ENCODE measurements at regions not wholly inside any gene's neighbourhood (a gene's known extent, or its start where the extent isn't known, plus 50 kb on each side); places are given as distances from the start of the nearest gene placed in this dataset.

DNA sequence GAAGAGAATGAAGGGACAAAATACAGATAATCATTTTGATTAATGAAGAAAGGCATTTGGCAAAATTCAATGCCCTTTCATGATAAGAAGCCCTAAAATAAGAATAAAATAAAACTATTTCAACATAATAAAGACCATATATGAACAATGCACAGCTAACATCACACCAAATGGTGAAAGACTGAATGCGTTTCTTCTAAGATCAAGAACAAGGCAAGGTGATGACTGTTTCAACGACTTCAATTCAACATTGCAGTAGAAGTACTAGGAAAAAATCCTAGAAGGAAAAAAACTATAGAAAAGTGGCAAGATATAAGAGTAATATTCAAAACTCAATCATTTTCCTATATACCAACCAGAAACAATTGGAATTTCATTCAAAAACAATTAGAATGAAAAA lies 280.1 kb upstream of the GRM7 start:
- TF ChIP-seq, protein P1, sequence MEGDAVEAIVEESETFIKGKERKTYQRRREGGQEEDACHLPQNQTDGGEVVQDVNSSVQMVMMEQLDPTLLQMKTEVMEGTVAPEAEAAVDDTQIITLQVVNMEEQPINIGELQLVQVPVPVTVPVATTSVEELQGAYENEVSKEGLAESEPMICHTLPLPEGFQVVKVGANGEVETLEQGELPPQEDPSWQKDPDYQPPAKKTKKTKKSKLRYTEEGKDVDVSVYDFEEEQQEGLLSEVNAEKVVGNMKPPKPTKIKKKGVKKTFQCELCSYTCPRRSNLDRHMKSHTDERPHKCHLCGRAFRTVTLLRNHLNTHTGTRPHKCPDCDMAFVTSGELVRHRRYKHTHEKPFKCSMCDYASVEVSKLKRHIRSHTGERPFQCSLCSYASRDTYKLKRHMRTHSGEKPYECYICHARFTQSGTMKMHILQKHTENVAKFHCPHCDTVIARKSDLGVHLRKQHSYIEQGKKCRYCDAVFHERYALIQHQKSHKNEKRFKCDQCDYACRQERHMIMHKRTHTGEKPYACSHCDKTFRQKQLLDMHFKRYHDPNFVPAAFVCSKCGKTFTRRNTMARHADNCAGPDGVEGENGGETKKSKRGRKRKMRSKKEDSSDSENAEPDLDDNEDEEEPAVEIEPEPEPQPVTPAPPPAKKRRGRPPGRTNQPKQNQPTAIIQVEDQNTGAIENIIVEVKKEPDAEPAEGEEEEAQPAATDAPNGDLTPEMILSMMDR (IDR thresholded peaks at IDR 0.05), result no peak
- no peak for TF ChIP-seq POLR2A (IDR thresholded peaks at IDR 0.05)

Data from Peyer's patch (tissue), 4 donors.